Progenitor cell of endocrine pancreas (in vitro differentiated cells): ENCODE measurements at regions not wholly inside any gene's neighbourhood (a gene's known extent, or its start where the extent isn't known, plus 50 kb on each side); places are given as distances from the start of the nearest gene placed in this dataset.

Experiments
- DNase-seq: peaks from one replicate; pipeline ENCODE4 v3.0.0; 2021; ENCODE audit warnings: low spot score; ENCODE audit not compliant: unreplicated experiment
- H3K27ac Mint-ChIP-seq: 2 replicates; pipeline ENCODE4 v1.8.0; 2021; ENCODE audit warnings: mild to moderate bottlenecking, moderate library complexity, mixed read lengths
- H3K27me3 Mint-ChIP-seq: 2 replicates; pipeline ENCODE4 v1.8.0; 2021; ENCODE audit warnings: mixed read lengths
- H3K36me3 Mint-ChIP-seq: 2 replicates; pipeline ENCODE4 v1.8.0; 2022; ENCODE audit warnings: mixed read lengths; ENCODE audit not compliant: insufficient read depth
- H3K4me1 Mint-ChIP-seq: 2 replicates; pipeline ENCODE4 v1.8.0; 2021; ENCODE audit warnings: low read depth, mixed read lengths
- H3K4me3 Mint-ChIP-seq: 2 replicates; pipeline ENCODE4 v1.8.0; 2021; ENCODE audit warnings: low read depth, mild to moderate bottlenecking, moderate library complexity, mixed read lengths
- H3K9me3 Mint-ChIP-seq: 2 replicates; pipeline ENCODE4 v1.8.0; 2021; ENCODE audit warnings: low read depth, mixed read lengths
- TF ChIP-seq, protein P1 (sequence below): fragments of 200-600 bp; sonication (generic); IDR thresholded peaks from one replicate; pipeline ENCODE4 v1.5.0; 2021; ENCODE audit warnings: antibody characterized with exemption, mild to moderate bottlenecking; ENCODE audit not compliant: unreplicated experiment

DNA sequence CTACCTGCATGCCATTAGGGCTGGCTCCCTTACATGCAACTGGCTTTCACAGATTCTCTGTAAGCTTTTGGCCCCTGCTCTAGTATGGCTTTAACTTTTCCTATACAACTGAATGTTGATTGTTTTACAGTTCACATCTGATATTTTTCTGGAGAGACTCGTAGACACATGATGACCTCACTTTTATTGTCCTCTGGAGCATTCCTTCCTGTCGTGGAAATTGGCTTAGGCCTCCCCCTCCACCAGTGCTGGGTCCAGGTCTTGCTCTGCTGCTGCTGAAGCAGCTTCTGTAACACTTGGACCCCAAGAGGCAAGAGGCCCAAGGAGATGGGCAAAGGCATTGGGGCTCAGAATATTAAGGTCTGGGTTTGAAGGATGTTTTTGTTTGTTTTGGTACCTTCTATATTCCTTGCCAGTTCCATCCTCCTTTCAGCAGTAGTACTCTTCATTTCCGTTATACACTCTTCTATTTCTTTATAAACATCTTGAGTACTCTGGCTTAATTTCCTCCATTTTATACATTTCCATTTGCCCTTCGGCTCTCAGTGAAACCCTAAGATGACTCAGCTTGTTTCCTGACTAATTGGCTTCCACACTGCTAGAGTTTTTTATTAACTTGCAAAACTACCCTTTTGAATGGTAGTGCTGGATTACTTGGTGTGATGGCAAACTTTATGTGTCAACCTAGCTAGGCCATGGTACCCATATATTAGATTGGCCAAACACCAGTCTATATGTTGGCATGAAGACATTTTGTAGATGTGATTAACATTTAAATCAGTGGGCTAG, 219.8 kb downstream of the CDCA7 start:
- TF ChIP-seq, protein P1, sequence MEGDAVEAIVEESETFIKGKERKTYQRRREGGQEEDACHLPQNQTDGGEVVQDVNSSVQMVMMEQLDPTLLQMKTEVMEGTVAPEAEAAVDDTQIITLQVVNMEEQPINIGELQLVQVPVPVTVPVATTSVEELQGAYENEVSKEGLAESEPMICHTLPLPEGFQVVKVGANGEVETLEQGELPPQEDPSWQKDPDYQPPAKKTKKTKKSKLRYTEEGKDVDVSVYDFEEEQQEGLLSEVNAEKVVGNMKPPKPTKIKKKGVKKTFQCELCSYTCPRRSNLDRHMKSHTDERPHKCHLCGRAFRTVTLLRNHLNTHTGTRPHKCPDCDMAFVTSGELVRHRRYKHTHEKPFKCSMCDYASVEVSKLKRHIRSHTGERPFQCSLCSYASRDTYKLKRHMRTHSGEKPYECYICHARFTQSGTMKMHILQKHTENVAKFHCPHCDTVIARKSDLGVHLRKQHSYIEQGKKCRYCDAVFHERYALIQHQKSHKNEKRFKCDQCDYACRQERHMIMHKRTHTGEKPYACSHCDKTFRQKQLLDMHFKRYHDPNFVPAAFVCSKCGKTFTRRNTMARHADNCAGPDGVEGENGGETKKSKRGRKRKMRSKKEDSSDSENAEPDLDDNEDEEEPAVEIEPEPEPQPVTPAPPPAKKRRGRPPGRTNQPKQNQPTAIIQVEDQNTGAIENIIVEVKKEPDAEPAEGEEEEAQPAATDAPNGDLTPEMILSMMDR = no peak
- DNase-seq = no peak
- H3K27ac Mint-ChIP-seq = no peak overlapping the region

GRCh38 chr2:173578404-173579107, 223.9 kb downstream of the CDCA7 start:
- DNase-seq = no peak
- H3K9me3 Mint-ChIP-seq = peaks cover 5% of the 10 kb centered on the region

More for the DNA sequence above, 219.8 kb downstream of the CDCA7 start:
- Mint-ChIP-seq H3K27me3 (no peaks in the 10 kb centered on the region), H3K36me3 (no peaks in the 10 kb centered on the region), H3K4me1 (peaks cover 14% of the 10 kb centered on the region), H3K9me3 (peaks cover 5% of the 10 kb centered on the region), H3K4me3 (no peak overlapping the region)

GRCh38 chr2:173580351-173580750, 225.7 kb downstream of the CDCA7 start:
- H3K9me3 Mint-ChIP-seq = peaks cover 5% of the 10 kb centered on the region
- no peak for DNase-seq
- no peak overlapping the region for H3K4me3 Mint-ChIP-seq
- no peaks in the 10 kb centered on the region for H3K36me3 Mint-ChIP-seq
- no peaks in the 10 kb centered on the region for H3K27me3 Mint-ChIP-seq
- H3K4me1 Mint-ChIP-seq = peaks cover 9% of the 10 kb centered on the region
- H3K27ac Mint-ChIP-seq = no peak overlapping the region
- TF ChIP-seq, protein P1 = no peak

More at GRCh38 chr2:173578404-173579107, 223.9 kb downstream of the CDCA7 start:
- Mint-ChIP-seq H3K4me3 (no peak overlapping the region), H3K27ac (no peak overlapping the region), H3K4me1 (peaks cover 9% of the 10 kb centered on the region), H3K36me3 (no peaks in the 10 kb centered on the region), H3K27me3 (no peaks in the 10 kb centered on the region)
- TF ChIP-seq, protein P1 = no peak

- TF ChIP-seq, protein P1 = no peak
- H3K27ac Mint-ChIP-seq = no peak overlapping the region
- DNase-seq = no peak
- H3K36me3 Mint-ChIP-seq = no peaks in the 10 kb centered on the region
- peaks cover 9% of the 10 kb centered on the region for H3K4me1 Mint-ChIP-seq
- no peaks in the 10 kb centered on the region for H3K27me3 Mint-ChIP-seq
- no peaks in the 10 kb centered on the region for H3K9me3 Mint-ChIP-seq
- no peak overlapping the region for H3K4me3 Mint-ChIP-seq
Observed at GRCh38 chr2:173580956-173581355, 226.3 kb downstream of the CDCA7 start.

GRCh38 chr2:173583196-173583595, 228.5 kb downstream of the CDCA7 start:
- Mint-ChIP-seq H3K27ac (no peak overlapping the region), H3K4me3 (no peak overlapping the region), H3K9me3 (no peaks in the 10 kb centered on the region), H3K27me3 (no peaks in the 10 kb centered on the region), H3K36me3 (no peaks in the 10 kb centered on the region), H3K4me1 (peaks cover 9% of the 10 kb centered on the region)
- no peak for DNase-seq
- TF ChIP-seq, protein P1 = no peak
